Uterus (tissue), 2 donors: ENCODE measurements at regions not wholly inside any gene's neighbourhood (a gene's known extent, or its start where the extent isn't known, plus 50 kb on each side); places are given as distances from the start of the nearest gene placed in this dataset.
"Not testable (repeated sequence)": the region's sequence is repeated elsewhere in the genome, so short reads cannot be mapped to it uniquely, and the experiment has no call there.

ENCODE experiments used
- CTCF ChIP-seq, 4 experiments: fragments of 200-600 bp in 2 of 4; fragments of 450-650 bp in 2 of 4; sonication (generic) in 2 of 4; IDR thresholded peaks; one replicate each; pipeline ENCODE4 v1.5.1; 2016 to 2019; ENCODE audit warnings: antibody characterized with exemption in 4 of 4, mild to moderate bottlenecking in 2 of 4, moderate library complexity in 1 of 4
- POLR2A ChIP-seq, 2 donors: fragments of 450-650 bp; IDR thresholded peaks; one replicate each; pipeline ENCODE4 v1.6.1; 2016; ENCODE audit warnings: antibody characterized with exemption in 2 of 2, mild to moderate bottlenecking in 1 of 2, moderate library complexity in 1 of 2

GRCh38 chr5:89630064-89630463, 747.1 kb upstream of the MEF2C start:
- not testable (repeated sequence) for TF ChIP-seq CTCF, POLR2A (IDR thresholded peaks at IDR 0.05)
